Adrenal gland (tissue), 5 donors: ENCODE measurements at regions not wholly inside any gene's neighbourhood (a gene's known extent, or its start where the extent isn't known, plus 50 kb on each side); places are given as distances from the start of the nearest gene placed in this dataset.

Experiments used
- CTCF ChIP-seq, 6 experiments: fragments of 450-650 bp in 4 of 6; fragments of 200-600 bp in 2 of 6; sonication (generic) in 1 of 6; IDR thresholded peaks; 1 replicate in 5 of 6; 2 replicates in 1 of 6; pipeline versions ENCODE4 v1.5.1 to v1.8.0; 2016 to 2021; ENCODE audit warnings: antibody characterized with exemption in 6 of 6, mild to moderate bottlenecking in 2 of 6, moderate library complexity in 1 of 6
- POLR2A ChIP-seq, 2 donors: fragments of 450-650 bp; IDR thresholded peaks; one replicate each; pipeline ENCODE4 v1.6.1; 2017; ENCODE audit warnings: antibody characterized with exemption in 2 of 2, mild to moderate bottlenecking in 2 of 2, moderate library complexity in 1 of 2
- donor health status: DM: no; HTN: no; CAD: no.

- TF ChIP-seq CTCF (IDR thresholded peaks at IDR 0.05) (no peak), POLR2A (IDR thresholded peaks at IDR 0.05) (no peak)
Measured at GRCh38 chr15:55060836-55061235, 135.9 kb downstream of the RSL24D1 start.
